Endodermal cell (in vitro differentiated cells): ENCODE measurements at regions not wholly inside any gene's neighbourhood (a gene's known extent, or its start where the extent isn't known, plus 50 kb on each side); places are given as distances from the start of the nearest gene placed in this dataset.

Experiments
- DNase-seq: peaks from one replicate; pipeline ENCODE4 v3.0.0-alpha.2; 2017
- H3K27ac ChIP-seq: 2 replicates; pipeline ENCODE4 v1.5.1; 2013; ENCODE audit warnings: mild to moderate bottlenecking, low read depth, low read length, moderate library complexity
- H3K27me3 ChIP-seq: 2 replicates; pipeline ENCODE4 v1.6.1; 2013; ENCODE audit warnings: mild to moderate bottlenecking, low read length, moderate library complexity; ENCODE audit not compliant: insufficient read depth, control insufficient read depth, poor library complexity, severe bottlenecking
- H3K36me3 ChIP-seq: 2 replicates; pipeline ENCODE4 v1.7.0; 2013; ENCODE audit warnings: mild to moderate bottlenecking, low read length, moderate library complexity; ENCODE audit not compliant: control insufficient read depth, insufficient read depth
- H3K4me1 ChIP-seq: one replicate; pipeline ENCODE4 v1.7.0; 2013; ENCODE audit warnings: low read length; ENCODE audit not compliant: control insufficient read depth, insufficient read depth
- H3K4me3 ChIP-seq: 2 replicates; pipeline ENCODE4 v1.5.1; 2013; ENCODE audit warnings: mild to moderate bottlenecking, low read length, moderate library complexity
- H3K9ac ChIP-seq: 2 replicates; pipeline ENCODE4 v1.6.1; 2013; ENCODE audit warnings: mild to moderate bottlenecking, low read length, moderate library complexity; ENCODE audit not compliant: poor library complexity, severe bottlenecking; ENCODE audit errors: extremely low read depth
- H3K9me3 ChIP-seq: 2 replicates; pipeline ENCODE4 v1.6.1; 2013; ENCODE audit warnings: mild to moderate bottlenecking, low read length, moderate library complexity; ENCODE audit not compliant: control insufficient read depth
- H3K27ac Mint-ChIP-seq: 2 replicates; pipeline ENCODE4 v1.8.0; 2020; ENCODE audit warnings: mixed read lengths
- H3K27me3 Mint-ChIP-seq: 2 replicates; pipeline ENCODE4 v1.8.0; 2021; ENCODE audit warnings: mild to moderate bottlenecking, mixed read lengths; ENCODE audit not compliant: insufficient read depth
- H3K36me3 Mint-ChIP-seq: 2 replicates; pipeline ENCODE4 v1.8.0; 2020; ENCODE audit warnings: low read depth, mixed read lengths
- H3K4me1 Mint-ChIP-seq: 2 replicates; pipeline ENCODE4 v1.8.0; 2020; ENCODE audit warnings: mixed read lengths
- H3K4me3 Mint-ChIP-seq: 2 replicates; pipeline ENCODE4 v1.8.0; 2020; ENCODE audit warnings: mild to moderate bottlenecking, moderate library complexity, mixed read lengths
- H3K9me3 Mint-ChIP-seq: 2 replicates; pipeline ENCODE4 v1.8.0; 2020; ENCODE audit warnings: mild to moderate bottlenecking, mixed read lengths
- WGBS, 2 experiments: methylation state at CpG; one replicate each; pipeline versions ENCODE4 v1.1.5 to v1.1.7; 2013; ENCODE audit warnings: missing lambda C conversion rate in 2 of 2, mixed read lengths in 1 of 2; ENCODE audit not compliant: insufficient coverage in 1 of 2, insufficient read length in 1 of 2; 5-methylcytosine and 5-hydroxymethylcytosine counted together
- TF ChIP-seq, protein P1 (sequence below): fragments of 200-600 bp; sonication (generic); conservative IDR thresholded peaks from 2 replicates; pipeline ENCODE4 v1.5.0; 2021; ENCODE audit warnings: antibody characterized with exemption, mild to moderate bottlenecking

DNA sequence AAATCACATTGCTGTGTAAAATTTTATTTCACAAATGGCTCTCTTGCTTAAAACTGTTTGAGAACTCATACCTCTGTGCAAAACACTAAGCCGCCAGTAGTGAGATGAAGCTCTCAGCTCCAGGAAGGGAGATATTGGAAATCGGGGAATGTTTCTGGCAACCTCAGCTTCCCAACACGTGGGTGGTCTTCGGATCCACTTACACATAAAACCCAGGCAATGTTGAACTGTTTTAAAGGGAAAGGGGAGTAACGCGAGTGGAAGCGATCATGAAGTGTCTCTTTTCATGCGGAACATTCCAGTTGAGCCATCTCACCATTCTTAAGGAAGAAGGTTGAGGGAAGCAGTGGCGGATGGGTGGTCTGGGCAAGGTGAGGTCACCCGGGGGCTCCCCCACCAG lies 136.8 kb downstream of the ASB1 start:
- Histone ChIP-seq H3K36me3 (no peaks in the 10 kb centered on the region), H3K9me3 (no peaks in the 10 kb centered on the region), H3K27ac (no peak overlapping the region), H3K4me3 (no peak overlapping the region), H3K4me1 (no peaks in the 10 kb centered on the region), H3K27me3 (no peaks in the 10 kb centered on the region), H3K9ac (no peak overlapping the region)
- Mint-ChIP-seq H3K27me3 (no peaks in the 10 kb centered on the region), H3K36me3 (no peaks in the 10 kb centered on the region), H3K4me1 (no peaks in the 10 kb centered on the region), H3K27ac (no peak overlapping the region), H3K9me3 (no peaks in the 10 kb centered on the region), H3K4me3 (no peak overlapping the region)
- TF ChIP-seq, protein P1, sequence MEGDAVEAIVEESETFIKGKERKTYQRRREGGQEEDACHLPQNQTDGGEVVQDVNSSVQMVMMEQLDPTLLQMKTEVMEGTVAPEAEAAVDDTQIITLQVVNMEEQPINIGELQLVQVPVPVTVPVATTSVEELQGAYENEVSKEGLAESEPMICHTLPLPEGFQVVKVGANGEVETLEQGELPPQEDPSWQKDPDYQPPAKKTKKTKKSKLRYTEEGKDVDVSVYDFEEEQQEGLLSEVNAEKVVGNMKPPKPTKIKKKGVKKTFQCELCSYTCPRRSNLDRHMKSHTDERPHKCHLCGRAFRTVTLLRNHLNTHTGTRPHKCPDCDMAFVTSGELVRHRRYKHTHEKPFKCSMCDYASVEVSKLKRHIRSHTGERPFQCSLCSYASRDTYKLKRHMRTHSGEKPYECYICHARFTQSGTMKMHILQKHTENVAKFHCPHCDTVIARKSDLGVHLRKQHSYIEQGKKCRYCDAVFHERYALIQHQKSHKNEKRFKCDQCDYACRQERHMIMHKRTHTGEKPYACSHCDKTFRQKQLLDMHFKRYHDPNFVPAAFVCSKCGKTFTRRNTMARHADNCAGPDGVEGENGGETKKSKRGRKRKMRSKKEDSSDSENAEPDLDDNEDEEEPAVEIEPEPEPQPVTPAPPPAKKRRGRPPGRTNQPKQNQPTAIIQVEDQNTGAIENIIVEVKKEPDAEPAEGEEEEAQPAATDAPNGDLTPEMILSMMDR = no peak
- WGBS, 2 experiments = 88 to 92% methylated on average over 7 to 10 of the region's 10 CpGs
- DNase-seq = no peak

DNA sequence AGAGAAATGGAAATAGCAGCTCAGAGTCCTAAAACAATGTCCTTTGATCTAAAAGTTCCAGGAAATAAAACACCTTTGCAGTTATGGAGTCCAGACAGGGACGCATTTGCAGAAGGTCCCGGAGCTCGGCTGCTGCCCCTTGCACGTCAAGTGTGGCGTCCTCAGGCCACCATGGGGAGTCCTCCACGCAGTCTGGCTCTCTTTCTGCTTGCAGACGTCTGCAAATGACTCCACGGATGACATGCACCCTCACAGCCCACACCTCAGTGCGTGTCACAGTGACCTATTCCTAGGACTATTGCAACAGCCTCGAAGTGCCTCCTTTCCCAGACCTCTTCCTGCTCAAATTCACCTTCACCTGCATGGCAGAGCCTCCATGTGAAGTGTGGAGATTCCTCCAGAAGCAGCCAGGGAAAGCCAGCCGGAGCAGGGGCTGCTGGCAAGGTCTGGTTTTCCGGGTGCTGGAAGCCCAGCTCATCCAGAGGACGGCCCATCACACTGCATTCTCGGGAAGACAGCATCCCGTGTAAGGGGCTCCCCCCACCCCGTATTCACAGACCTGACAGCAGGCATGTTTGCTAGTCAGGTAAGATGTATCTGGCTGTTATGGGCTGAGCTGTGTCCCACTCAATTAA lies 137.7 kb downstream of the ASB1 start:
- Histone ChIP-seq H3K9me3 (no peaks in the 10 kb centered on the region), H3K4me1 (no peaks in the 10 kb centered on the region), H3K27ac (no peak overlapping the region), H3K27me3 (no peaks in the 10 kb centered on the region), H3K4me3 (no peak overlapping the region), H3K36me3 (no peaks in the 10 kb centered on the region), H3K9ac (no peak overlapping the region)
- no peaks in the 10 kb centered on the region for H3K4me1 Mint-ChIP-seq
- 87% methylated on average over 9 to 16 of the region's 16 CpGs for WGBS, 2 experiments
- no peaks in the 10 kb centered on the region for H3K27me3 Mint-ChIP-seq
- no peak overlapping the region for H3K27ac Mint-ChIP-seq
- H3K36me3 Mint-ChIP-seq = no peaks in the 10 kb centered on the region
- H3K4me3 Mint-ChIP-seq = no peak overlapping the region
- TF ChIP-seq, protein P1 = no peak
- DNase-seq = no peak
- H3K9me3 Mint-ChIP-seq = no peaks in the 10 kb centered on the region

DNA sequence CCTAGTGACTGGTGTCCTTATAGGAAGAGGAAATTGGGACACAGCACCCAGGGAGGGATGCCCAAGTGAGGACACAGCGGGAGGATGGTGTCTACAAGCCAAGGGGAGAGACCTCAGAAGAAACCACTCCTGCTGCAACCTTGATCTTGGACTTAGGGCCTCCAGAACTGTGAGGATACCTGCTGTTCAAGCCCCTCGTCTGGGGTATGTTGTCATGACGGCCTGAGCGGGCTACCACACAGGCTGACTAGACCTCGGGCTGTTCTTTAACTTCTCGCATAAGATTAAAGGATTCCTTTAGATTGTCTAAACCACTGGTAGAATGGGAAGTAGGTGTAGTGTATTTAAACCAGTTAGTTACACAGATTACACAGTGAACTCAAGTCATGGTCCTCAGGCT lies 138.3 kb downstream of the ASB1 start:
- H3K9ac ChIP-seq = no peak overlapping the region
- whole genome bisulfite sequencing, 2 experiments = 87 to 92% methylated on average over 5 to 6 of the region's 6 CpGs

More for the DNA sequence above, 138.3 kb downstream of the ASB1 start:
- Mint-ChIP-seq H3K27ac (no peak overlapping the region), H3K4me3 (no peak overlapping the region), H3K4me1 (no peaks in the 10 kb centered on the region), H3K36me3 (no peaks in the 10 kb centered on the region), H3K27me3 (no peaks in the 10 kb centered on the region), H3K9me3 (no peaks in the 10 kb centered on the region)
- DNase-seq = no peak
- Histone ChIP-seq H3K4me1 (no peaks in the 10 kb centered on the region), H3K27me3 (no peaks in the 10 kb centered on the region), H3K9me3 (no peaks in the 10 kb centered on the region), H3K4me3 (no peak overlapping the region), H3K27ac (no peak overlapping the region), H3K36me3 (no peaks in the 10 kb centered on the region)
- TF ChIP-seq, protein P1 = no peak
